ENCODE measurements at regions not wholly inside any gene's neighbourhood (a gene's known extent, or its start where the extent isn't known, plus 50 kb on each side); places are given as distances from the start of the nearest gene placed in this dataset.

DNA sequence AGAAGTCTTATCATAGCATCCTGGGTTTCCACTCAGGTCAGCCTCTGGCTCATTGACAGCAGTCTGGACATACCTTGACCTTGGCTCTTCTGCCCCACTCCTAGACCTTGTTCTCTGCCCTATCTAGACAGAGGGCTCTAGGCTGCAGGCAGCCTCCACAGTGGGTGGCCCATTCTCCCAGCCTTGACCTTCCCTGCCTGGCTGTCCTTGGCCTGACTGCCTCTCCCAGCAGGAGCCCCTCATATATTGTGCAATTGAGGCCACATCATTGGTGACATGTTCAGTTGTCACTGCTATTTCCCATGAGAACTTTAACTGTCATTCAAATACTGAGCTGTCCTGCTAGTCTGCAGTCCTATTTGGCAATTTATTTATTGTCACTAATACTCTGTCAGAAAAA, 503.4 kb downstream of the PLXNA4 start:
- Histone ChIP-seq H3K4me1 (no peaks in the 10 kb centered on the region), H3K27me3 (no peaks in the 10 kb centered on the region), H3K27ac (no peak overlapping the region), H3K9me3 (no peaks in the 10 kb centered on the region), H3K4me3 (no peak overlapping the region), H3K36me3 (no peaks in the 10 kb centered on the region)
- TF ChIP-seq, protein P1, sequence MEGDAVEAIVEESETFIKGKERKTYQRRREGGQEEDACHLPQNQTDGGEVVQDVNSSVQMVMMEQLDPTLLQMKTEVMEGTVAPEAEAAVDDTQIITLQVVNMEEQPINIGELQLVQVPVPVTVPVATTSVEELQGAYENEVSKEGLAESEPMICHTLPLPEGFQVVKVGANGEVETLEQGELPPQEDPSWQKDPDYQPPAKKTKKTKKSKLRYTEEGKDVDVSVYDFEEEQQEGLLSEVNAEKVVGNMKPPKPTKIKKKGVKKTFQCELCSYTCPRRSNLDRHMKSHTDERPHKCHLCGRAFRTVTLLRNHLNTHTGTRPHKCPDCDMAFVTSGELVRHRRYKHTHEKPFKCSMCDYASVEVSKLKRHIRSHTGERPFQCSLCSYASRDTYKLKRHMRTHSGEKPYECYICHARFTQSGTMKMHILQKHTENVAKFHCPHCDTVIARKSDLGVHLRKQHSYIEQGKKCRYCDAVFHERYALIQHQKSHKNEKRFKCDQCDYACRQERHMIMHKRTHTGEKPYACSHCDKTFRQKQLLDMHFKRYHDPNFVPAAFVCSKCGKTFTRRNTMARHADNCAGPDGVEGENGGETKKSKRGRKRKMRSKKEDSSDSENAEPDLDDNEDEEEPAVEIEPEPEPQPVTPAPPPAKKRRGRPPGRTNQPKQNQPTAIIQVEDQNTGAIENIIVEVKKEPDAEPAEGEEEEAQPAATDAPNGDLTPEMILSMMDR (IDR thresholded peaks at IDR 0.05): no peak
- no peak for DNase-seq (ENCODE audit: low spot score)

DNA sequence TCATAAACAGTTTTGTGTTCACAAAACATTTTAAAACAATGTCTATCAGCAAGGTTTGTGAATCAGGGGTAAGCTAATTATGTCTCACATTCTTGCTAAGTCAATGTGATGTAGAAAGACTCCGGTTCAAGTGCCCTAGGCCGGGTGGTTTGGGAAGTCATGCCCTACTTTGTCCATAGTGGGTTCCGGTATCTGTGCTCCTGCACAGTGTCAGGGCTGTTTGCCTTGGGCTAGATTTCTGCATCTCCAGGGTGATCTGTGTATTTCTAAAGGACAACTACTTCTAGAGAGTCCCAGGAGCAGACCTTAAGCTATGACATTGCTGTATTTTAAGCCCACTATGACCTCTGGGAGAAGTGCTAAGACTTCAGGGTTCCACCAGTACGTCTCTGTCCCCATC, 504.1 kb downstream of the PLXNA4 start:
- DNase-seq (ENCODE audit: low spot score): peak; percentile 26
- H3K4me3 ChIP-seq: no peak overlapping the region
- TF ChIP-seq, protein P1 (IDR thresholded peaks at IDR 0.05): no peak
- H3K36me3 ChIP-seq: no peaks in the 10 kb centered on the region
- H3K27ac ChIP-seq: no peak overlapping the region
- H3K9me3 ChIP-seq: no peaks in the 10 kb centered on the region
- no peaks in the 10 kb centered on the region for H3K27me3 ChIP-seq
- peaks cover 0 to 6% of the 10 kb centered on the region in 2 donors for H3K4me1 ChIP-seq

DNA sequence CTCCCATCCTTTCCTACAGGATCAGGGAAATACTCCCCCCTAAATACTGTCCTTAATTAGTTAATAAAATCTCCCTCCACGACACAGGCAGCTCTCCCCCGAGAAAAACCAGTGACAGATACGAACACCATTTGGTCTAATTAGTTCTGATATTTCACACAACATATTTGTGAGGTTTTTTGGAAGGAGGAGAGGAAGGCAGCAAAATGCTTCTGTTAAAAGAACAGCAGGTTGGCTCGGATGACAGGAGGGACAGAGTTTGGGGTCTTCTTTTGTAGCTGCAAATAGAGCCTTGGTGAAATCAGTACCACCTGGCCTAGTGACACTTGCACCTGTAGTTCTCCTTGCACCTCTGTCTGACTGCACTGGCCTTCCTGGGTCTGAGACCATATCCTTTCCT, 507.0 kb downstream of the PLXNA4 start:
- no peaks in the 10 kb centered on the region for H3K36me3 ChIP-seq
- H3K4me3 ChIP-seq: no peak overlapping the region
- peaks cover 0 to 28% of the 10 kb centered on the region in 2 donors for H3K4me1 ChIP-seq
- DNase-seq (ENCODE audit: low spot score): peak; percentile 11
- TF ChIP-seq, protein P1 (IDR thresholded peaks at IDR 0.05): no peak
- H3K27me3 ChIP-seq: no peaks in the 10 kb centered on the region
- no peak overlapping the region for H3K27ac ChIP-seq
- no peaks in the 10 kb centered on the region for H3K9me3 ChIP-seq

DNA sequence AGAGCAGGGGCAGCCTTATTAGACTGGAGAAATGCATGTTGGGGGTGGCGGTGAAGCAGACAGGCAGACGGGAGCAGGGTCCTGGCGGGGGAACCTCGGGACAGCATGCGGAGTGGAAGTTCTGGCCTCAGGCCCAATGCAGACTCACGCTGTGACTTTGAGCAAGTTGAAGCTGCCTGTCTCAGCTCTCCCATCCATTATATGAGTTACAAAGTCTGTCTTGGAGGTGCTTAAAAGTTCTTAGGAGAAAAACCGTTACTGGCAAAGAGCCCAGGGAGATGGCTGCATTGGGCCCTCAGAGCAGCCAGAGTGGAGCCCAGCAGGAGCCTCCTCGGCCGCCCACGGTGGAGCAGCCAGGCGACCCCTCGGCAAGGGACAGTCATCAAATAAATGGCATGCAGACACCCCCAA, 509.5 kb downstream of the PLXNA4 start:
- TF ChIP-seq, protein P1 (IDR thresholded peaks at IDR 0.05): no peak
- H3K27me3 ChIP-seq: no peaks in the 10 kb centered on the region
- H3K4me1 ChIP-seq: peaks cover 0 to 28% of the 10 kb centered on the region in 2 donors
- H3K4me3 ChIP-seq: no peak overlapping the region
- peak; percentile 66 for DNase-seq (ENCODE audit: low spot score)
- H3K36me3 ChIP-seq: no peaks in the 10 kb centered on the region
- peak overlapping the region; percentile 73 to 84 for H3K27ac ChIP-seq
- no peaks in the 10 kb centered on the region for H3K9me3 ChIP-seq

DNA sequence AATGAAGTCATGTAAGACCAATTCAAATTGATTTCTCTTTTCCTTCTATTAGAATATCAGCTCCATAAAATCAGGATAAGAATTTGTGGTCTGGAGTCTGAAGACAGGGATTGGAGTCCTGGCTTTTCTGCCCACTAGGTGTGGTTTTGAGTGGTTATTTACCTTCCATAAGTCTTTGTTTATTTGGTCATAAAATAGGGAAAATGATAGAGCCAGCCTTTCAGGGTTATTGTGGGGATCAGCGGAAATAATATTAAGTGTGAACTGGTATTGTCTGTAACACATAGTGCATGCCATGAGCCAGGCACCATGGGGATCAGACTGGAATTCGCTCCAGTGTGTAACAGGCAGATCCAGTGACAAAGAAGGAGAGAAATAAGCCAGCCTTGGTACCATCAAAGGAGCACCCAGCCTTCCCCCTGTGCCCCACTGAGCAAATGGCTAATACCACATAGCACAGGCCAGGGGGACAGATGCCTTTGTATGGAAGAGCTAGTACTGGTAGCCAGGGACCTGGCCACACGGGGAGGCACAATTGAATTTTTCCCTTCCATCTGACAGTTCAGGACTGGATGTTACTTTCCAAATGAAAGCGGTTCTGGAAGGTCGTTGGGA, 509.7 kb upstream of the PODXL start:
- Histone ChIP-seq H3K4me1 (peaks cover 0 to 28% of the 10 kb centered on the region in 2 donors), H3K36me3 (no peaks in the 10 kb centered on the region), H3K4me3 (no peak overlapping the region), H3K27me3 (no peaks in the 10 kb centered on the region), H3K9me3 (no peaks in the 10 kb centered on the region), H3K27ac (peak overlapping the region; percentile 73 to 84)
- TF ChIP-seq, protein P1 (IDR thresholded peaks at IDR 0.05): no peak
- DNase-seq (ENCODE audit: low spot score): no peak

Measured in right atrium auricular region (tissue), 2 donors.